GM21529 (cell line): ENCODE measurements at regions not wholly inside any gene's neighbourhood (a gene's known extent, or its start where the extent isn't known, plus 50 kb on each side); places are given as distances from the start of the nearest gene placed in this dataset.

Experiments
- ATAC-seq: cut with Tn5 transposase; IDR thresholded peaks from one replicate; pipeline ENCODE4 v1.9.1; 2021; ENCODE audit not compliant: unreplicated experiment

- ATAC-seq: no peak
Observed at GRCh38 chr2:67462738-67463496, 65.8 kb downstream of the ETAA1 start.

- ATAC-seq: no peak
Observed at GRCh38 chr2:67463810-67464209, 66.7 kb downstream of the ETAA1 start.

DNA sequence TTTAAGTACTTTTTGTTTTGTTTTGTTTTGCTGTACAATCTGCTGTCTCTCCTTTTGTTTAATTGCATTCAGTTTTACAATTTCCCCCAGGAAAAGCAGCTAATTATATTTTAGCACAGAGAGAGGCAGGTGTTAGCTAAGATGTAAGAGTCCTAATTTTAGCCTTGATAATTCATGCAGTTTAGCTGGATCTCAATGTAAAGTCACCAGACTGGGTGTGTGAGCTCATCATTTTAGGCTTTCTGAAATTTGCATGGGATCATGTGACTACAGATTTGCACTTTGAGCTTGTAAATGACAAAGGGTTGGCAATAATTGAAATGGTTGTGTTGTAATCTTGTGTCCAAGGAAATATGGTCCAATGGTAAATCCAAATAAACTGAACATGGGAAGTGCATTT, 68.5 kb downstream of the ETAA1 start:
- ATAC-seq: no peak

GRCh38 chr2:67466734-67467133, 69.6 kb downstream of the ETAA1 start:
- ATAC-seq: no peak

GRCh38 chr2:67471681-67472080, 74.5 kb downstream of the ETAA1 start:
- ATAC-seq: no peak

DNA sequence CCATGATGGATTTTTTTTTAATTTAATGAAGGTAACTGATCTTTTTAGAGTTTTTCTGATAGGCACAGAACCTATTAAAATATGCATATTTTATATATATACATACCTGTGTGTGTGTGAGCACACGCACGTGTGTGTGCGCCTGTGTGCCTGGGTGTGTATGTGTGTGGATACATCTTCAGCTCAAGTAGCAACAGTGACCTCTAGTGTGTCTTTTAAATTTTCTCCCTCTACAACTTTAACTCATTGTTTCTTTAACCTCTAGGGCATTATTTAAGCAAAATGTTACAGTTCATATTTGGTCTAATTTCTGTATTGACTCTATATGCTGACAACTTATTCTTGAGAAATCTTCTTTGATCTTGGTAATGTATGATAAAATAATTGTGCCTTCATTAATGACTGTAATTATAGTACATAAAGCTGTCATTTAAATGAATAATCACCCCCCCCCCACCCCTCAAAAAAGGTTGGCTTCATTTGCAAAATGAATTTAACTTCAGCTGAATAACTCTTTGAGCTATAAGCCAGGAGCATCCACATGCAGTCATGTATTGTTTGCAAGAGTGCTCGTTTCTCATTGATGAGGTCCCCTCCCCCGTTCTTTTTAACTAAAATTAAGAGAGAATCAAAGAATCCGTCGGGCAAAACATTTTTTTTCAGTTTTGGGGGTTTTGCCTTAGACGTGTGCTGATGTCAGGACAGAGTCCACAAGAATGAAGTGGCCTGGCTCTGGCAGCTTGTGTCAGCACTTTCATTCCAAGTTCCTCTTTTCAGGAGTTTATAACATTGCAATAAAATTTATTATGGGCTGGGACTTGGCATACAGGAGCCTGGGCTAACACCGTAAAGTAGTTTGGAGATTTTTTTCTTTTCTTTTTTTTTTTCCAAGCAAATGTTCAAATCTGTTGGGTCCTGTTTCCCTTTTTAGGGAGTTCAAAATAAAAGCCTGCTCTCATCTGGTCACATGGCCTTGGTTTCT, 80.0 kb downstream of the ETAA1 start:
- ATAC-seq: no peak

GRCh38 chr2:67479261-67479660, 82.1 kb downstream of the ETAA1 start:
- no peak for ATAC-seq

DNA sequence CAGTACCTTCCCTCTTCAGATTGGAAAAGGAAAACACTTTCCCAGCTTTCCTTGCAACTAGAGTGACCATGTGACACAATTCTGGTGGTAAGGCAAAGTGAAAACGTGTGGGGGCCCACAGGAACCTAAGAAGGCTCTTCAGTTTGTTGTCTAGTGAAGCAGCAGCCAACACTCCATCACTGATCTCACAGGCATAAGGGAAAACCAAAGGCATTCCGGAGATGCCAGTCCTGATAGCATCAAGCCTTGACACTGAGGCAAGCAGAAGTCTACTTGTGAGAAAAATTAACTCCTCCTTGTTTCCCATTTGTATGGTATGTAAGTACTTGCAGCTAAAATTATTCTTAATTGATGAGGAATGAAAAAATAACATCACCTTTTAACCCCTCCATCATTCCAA, 88.3 kb downstream of the ETAA1 start:
- no peak for ATAC-seq

GRCh38 chr2:67486041-67486796, 89.1 kb downstream of the ETAA1 start:
- no peak for ATAC-seq

DNA sequence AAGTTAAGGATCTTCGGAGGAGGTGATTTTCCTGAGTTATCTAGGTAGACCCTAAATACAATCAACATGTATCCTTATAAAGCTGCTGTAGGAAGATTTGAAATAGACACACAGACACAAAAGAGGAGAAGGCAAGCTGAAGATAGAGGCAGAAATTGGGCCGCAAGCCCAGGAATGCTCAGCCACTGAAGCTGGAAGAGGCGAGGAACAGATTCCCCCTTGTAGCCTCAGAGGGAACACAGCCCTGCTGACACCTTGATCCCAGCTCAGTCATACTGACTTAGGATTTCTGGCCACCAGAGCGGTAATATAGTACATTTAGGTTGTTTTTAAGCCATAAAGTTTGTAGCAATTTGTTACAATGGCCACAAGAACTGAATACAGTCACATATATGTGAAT, 90.9 kb downstream of the ETAA1 start:
- no peak for ATAC-seq

DNA sequence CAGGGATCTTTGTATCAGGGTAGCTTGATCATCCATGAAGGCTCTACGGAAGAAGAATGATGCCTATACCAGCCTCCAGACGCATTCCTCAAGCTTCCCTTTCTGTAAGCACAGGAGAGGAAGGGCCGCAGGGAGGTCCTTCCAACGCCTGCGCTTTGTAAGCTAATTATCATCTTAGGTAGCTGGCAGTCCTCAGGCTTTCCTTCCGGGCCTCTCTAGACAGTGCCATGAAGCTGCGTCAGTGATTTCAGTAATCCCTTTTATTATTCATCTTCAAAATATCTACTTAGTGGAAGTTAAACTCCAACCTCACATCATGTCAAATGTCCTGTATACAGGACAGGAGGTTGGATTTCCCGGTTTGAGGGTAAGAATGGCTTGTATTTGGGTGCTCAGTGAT, 92.3 kb downstream of the ETAA1 start:
- ATAC-seq: no peak

DNA sequence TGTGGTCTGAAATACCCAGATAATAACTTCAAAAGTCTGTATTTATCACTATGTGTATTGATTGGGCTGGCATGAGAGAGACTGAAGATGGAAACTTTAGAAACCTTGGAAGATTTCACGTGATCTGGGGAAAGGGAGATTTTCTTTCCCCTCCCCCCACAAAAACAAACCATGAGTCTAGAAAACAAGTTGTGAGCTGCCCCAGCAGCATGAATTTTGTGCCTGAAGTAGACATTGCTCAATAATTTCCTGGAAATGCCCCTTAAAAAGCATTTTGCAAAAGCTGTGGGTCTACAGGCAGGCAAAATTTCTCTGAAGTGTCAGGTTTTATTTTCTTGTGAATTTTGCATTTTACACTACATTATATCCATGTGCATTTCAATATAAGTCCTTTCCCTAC, 101.8 kb downstream of the ETAA1 start:
- no peak for ATAC-seq

DNA sequence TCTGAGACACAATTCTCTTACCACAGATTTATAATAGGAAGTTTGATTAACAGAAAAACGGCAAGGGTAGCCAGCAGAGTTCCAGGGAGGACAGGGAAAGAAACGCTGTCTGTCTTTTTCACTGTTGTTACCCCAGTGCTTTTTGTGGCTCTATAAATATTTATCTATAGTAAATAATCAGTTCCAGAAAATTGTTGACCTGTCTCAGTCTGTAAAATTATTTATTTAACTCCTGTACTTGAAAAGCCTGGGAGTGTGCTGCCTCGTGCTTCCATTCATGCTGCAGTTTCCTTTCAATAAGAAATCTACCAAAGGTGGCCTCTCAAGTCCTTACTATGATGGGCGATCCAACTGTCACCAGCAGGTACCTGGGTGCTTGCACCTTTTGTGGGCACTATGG, 102.9 kb downstream of the ETAA1 start:
- ATAC-seq: no peak

DNA sequence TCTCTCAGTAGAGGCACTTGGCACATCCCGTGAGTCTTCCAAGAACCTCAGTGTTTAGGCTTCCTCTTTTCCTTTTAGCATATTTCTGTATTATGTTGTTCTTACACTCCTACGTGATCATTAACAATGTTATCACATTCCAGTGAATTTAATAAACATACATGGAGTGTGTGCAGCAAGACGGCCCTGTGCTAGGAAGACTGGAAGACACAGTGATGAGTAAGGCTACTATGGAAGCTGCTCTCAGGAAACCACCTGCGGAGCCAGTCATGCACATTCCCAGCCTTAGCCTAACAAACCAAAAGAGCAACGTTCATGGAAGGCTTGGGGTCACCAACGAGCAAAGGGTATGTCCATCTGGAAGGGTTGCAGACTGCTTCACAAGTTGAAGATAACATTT, 103.4 kb downstream of the ETAA1 start:
- ATAC-seq: no peak

GRCh38 chr2:67502346-67503065, 105.4 kb downstream of the ETAA1 start:
- ATAC-seq: no peak

DNA sequence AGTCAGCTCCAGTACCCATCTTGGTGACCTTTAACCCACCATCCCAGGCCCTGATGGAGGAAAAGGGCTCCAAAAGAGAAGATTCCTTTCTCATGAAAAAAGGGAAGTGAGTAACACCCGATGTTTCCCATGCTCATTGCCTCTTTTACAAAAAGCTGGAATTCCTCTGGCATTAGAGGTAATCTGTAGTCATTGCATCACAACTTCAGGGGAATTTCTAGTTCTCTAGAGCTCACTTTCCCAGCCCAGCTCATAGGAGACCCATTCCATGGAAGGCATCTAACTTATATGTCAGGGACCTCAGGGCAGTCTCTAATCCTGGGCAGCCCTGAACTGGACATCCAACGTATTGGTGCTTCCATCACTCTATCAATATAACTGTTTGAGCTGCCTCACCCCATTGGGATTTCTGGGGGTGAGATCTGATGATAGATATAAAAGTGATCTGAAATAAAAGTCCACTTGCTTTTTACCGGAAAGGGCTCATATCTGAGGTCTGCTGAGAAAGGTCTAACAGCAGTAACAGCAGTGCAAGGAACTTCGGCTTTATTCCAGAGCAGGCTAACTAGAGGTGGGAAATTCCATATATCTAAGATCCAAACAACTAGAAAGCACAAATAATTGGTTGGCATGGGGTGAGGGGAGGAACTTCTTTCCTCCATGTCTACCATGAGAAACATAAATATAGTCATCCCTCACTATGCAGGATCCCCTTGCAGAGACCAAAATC, 106.1 kb downstream of the ETAA1 start:
- ATAC-seq: no peak

DNA sequence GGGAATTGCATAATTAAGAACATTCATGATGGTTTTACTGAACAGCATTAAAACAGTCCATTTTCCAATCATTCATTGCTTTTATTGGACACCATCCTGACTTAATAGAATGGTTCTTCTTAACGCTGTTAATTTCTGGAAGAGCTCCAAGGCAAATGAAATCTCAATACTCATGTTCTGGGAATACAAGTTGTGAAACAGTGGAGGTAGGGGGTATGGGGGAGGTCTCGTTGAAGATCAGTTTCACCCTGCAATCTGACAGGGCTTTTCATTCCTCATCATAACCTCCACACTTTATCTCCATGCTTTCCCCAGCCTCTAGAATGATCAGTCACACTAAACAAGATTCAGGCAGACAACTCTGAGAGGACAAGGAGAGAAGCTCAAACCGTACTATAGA, 113.6 kb downstream of the ETAA1 start:
- no peak for ATAC-seq

DNA sequence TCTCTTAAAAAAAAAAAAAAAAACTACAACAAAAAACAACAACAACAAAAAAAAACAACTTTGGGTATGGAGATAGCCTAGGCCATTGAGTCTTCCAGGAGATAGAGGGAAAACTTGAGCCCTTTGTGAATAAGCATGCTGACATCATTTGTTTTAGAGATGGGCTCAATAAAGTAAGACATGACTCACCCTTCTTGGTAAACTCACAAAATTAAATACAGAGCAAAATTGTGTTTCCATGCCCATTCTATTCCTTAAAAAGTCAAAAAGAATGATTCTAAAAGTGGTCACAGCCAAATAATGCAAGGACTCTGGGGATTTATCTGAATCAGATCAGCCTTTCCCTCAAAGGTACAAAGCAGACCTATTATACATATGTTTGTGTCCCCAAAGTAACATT, 117.4 kb downstream of the ETAA1 start:
- no peak for ATAC-seq

DNA sequence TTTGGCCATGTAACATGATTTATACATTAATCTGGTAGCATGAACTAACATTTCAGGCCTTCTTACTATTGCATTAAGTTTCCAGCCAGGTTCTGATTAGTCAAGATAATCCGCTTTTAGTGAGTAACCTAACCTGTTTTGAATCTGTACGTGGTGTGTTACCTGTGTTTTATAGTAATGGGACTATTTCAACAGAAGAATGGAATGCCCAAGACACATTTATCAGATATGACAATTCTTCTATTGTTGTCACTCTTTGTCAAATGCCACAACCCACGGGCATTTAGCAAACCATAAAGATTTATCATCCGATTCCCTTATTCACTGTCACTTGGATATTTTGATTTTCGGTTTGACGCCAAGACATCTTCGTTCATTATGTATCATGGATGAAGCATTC, 117.9 kb downstream of the ETAA1 start:
- ATAC-seq: no peak

- ATAC-seq: no peak
Observed at GRCh38 chr2:67515538-67515937, 118.4 kb downstream of the ETAA1 start.
